ENCODE measurements at regions not wholly inside any gene's neighbourhood (a gene's known extent, or its start where the extent isn't known, plus 50 kb on each side); places are given as distances from the start of the nearest gene placed in this dataset.
A peak's percentile ranks its signal among the peaks of the same experiment; 100 is the strongest.

- H3K9me3 ChIP-seq (ENCODE audit: control insufficient read depth in 5 of 5, low read length in 5 of 5) = no peaks in the 10 kb centered on the region
- no peaks in the 10 kb centered on the region for H3K27me3 ChIP-seq (ENCODE audit: control insufficient read depth in 5 of 5, insufficient read depth in 4 of 5, low read length in 5 of 5)
- H3K36me3 ChIP-seq (ENCODE audit: control insufficient read depth in 5 of 5, insufficient read depth in 5 of 5, low read length in 5 of 5) = no peaks in the 10 kb centered on the region
- H3K4me1 ChIP-seq (ENCODE audit: control insufficient read depth in 5 of 5, insufficient read depth in 5 of 5, low read length in 5 of 5) = peaks cover 17 to 50% (median 26%) of the 10 kb centered on the region in 5 donors
- no peak overlapping the region for H3K9ac ChIP-seq (ENCODE audit: low read length in 5 of 5)
- no peak overlapping the region for H3K4me3 ChIP-seq (ENCODE audit: low read depth in 1 of 5, low read length in 5 of 5)
- H3K27ac ChIP-seq (ENCODE audit: low read depth, low read length) = peak overlapping the region; percentile 30
These were observed 53.8 kb upstream of the PSEN2 start for GRCh38 chr1:226816576-226816975.

DNA sequence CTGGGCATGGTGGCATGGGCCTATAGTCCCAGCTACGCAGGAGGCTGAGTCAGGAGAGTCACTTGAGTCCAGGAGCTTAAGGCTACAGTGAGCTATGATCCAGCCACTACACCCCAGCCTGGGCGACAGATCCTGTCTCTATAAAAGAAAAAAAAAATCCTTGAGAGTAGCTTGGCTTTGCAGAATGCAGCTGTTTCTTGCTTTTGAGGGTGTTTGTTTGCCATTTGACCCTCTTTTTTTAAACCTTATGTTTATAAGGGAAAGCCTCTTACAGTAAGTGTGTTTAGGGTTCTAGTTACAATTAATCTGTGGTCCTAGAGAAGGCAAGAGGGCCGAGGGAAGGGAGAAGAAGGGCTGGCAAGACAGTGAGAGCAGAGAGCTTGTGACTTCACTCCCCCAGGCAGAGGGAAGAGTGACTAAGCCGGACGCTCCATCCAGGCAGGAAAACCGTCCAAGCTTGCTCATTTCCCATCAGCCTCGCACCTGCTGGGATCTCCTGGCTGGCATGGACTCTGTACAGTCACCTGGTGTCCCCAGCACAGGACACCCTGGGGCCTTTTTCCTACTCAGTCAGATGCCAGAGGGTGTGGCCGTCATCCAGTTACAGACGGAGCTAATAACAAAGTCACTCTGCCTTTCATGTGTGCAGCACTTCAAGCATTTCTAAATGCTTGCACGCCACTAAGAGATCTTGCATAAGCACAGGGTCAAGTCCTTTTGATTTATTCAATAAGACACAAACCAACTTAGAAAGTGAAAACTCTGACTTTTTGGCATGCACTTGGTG is 55.5 kb upstream of the PSEN2 start:
- peak overlapping the region; percentile 82 for H3K27ac ChIP-seq (ENCODE audit: low read depth, low read length)
- no peaks in the 10 kb centered on the region for H3K27me3 ChIP-seq (ENCODE audit: control insufficient read depth in 5 of 5, insufficient read depth in 4 of 5, low read length in 5 of 5)
- peak overlapping the region in 3 of 5 donors; percentile 46 to 62 (median 52) for H3K9ac ChIP-seq (ENCODE audit: low read length in 5 of 5)
- H3K9me3 ChIP-seq (ENCODE audit: control insufficient read depth in 5 of 5, low read length in 5 of 5) = no peaks in the 10 kb centered on the region
- peaks cover 8 to 35% (median 20%) of the 10 kb centered on the region in 5 donors for H3K4me1 ChIP-seq (ENCODE audit: control insufficient read depth in 5 of 5, insufficient read depth in 5 of 5, low read length in 5 of 5)
- H3K36me3 ChIP-seq (ENCODE audit: control insufficient read depth in 5 of 5, insufficient read depth in 5 of 5, low read length in 5 of 5) = no peaks in the 10 kb centered on the region
- peak overlapping the region in 1 of 5 donors; percentile 4 for H3K4me3 ChIP-seq (ENCODE audit: low read depth in 1 of 5, low read length in 5 of 5)

- peaks cover 8 to 26% (median 17%) of the 10 kb centered on the region in 5 donors for H3K4me1 ChIP-seq (ENCODE audit: control insufficient read depth in 5 of 5, insufficient read depth in 5 of 5, low read length in 5 of 5)
- H3K27ac ChIP-seq (ENCODE audit: low read depth, low read length) = peak overlapping the region; percentile 82
- H3K9ac ChIP-seq (ENCODE audit: low read length in 5 of 5) = peak overlapping the region in 2 of 5 donors; percentile 3 to 46
- no peaks in the 10 kb centered on the region for H3K27me3 ChIP-seq (ENCODE audit: control insufficient read depth in 5 of 5, insufficient read depth in 4 of 5, low read length in 5 of 5)
- H3K36me3 ChIP-seq (ENCODE audit: control insufficient read depth in 5 of 5, insufficient read depth in 5 of 5, low read length in 5 of 5) = no peaks in the 10 kb centered on the region
- H3K4me3 ChIP-seq (ENCODE audit: low read depth in 1 of 5, low read length in 5 of 5) = no peak overlapping the region
- no peaks in the 10 kb centered on the region for H3K9me3 ChIP-seq (ENCODE audit: control insufficient read depth in 5 of 5, low read length in 5 of 5)
These were observed 56.5 kb upstream of the PSEN2 start for GRCh38 chr1:226813671-226814591.

GRCh38 chr1:226810681-226811080 is 59.7 kb upstream of the PSEN2 start:
- Histone ChIP-seq H3K27ac (ENCODE audit: low read depth, low read length) (no peak overlapping the region), H3K27me3 (ENCODE audit: control insufficient read depth in 5 of 5, insufficient read depth in 4 of 5, low read length in 5 of 5) (no peaks in the 10 kb centered on the region), H3K4me3 (ENCODE audit: low read depth in 1 of 5, low read length in 5 of 5) (no peak overlapping the region), H3K9me3 (ENCODE audit: control insufficient read depth in 5 of 5, low read length in 5 of 5) (no peaks in the 10 kb centered on the region), H3K9ac (ENCODE audit: low read length in 5 of 5) (no peak overlapping the region), H3K4me1 (ENCODE audit: control insufficient read depth in 5 of 5, insufficient read depth in 5 of 5, low read length in 5 of 5) (peaks cover 6 to 18% (median 17%) of the 10 kb centered on the region in 5 donors), H3K36me3 (ENCODE audit: control insufficient read depth in 5 of 5, insufficient read depth in 5 of 5, low read length in 5 of 5) (no peaks in the 10 kb centered on the region)

DNA sequence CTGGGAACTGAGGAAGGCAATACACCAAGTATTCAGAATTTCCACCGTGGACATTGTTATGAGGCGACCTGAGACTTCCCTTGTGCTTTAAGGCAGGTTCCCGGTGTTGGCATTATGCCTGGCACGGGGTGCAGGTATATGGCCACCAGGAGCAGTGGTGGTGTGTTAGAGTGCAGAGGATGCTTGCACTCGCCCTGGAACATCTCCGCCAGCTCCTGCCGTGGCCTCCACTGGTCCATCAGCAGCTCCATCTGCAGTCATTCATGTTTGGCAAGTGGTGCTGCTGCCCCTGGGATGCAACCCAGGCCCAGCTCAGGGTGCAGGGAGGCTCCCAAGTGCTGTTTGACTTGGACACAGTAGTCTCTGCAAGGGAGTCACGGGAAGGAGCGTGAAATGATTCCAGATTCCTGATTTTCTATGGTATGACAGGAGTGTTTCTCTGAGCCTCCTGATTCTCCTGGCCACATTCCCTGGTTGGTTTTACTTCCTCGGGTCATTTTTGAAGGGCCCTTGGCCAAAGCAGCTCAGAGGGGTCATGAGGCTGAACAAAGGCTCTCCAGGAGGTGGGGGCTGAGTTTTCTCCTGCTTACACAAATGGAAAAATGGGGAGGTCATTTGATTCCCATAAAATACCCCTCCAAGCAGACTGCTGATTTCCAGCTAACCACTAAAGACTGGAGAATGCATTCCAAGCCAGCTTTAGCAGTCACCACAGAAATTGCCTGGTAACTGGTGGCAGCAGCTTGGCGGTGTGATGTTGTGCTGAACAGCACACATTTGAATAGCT is 60.4 kb upstream of the PSEN2 start:
- no peak overlapping the region for H3K4me3 ChIP-seq (ENCODE audit: low read depth in 1 of 5, low read length in 5 of 5)
- no peak overlapping the region for H3K27ac ChIP-seq (ENCODE audit: low read depth, low read length)
- no peaks in the 10 kb centered on the region for H3K9me3 ChIP-seq (ENCODE audit: control insufficient read depth in 5 of 5, low read length in 5 of 5)
- H3K4me1 ChIP-seq (ENCODE audit: control insufficient read depth in 5 of 5, insufficient read depth in 5 of 5, low read length in 5 of 5) = peaks cover 4 to 11% (median 10%) of the 10 kb centered on the region in 5 donors
- H3K36me3 ChIP-seq (ENCODE audit: control insufficient read depth in 5 of 5, insufficient read depth in 5 of 5, low read length in 5 of 5) = no peaks in the 10 kb centered on the region
- H3K9ac ChIP-seq (ENCODE audit: low read length in 5 of 5) = no peak overlapping the region
- H3K27me3 ChIP-seq (ENCODE audit: control insufficient read depth in 5 of 5, insufficient read depth in 4 of 5, low read length in 5 of 5) = no peaks in the 10 kb centered on the region

DNA sequence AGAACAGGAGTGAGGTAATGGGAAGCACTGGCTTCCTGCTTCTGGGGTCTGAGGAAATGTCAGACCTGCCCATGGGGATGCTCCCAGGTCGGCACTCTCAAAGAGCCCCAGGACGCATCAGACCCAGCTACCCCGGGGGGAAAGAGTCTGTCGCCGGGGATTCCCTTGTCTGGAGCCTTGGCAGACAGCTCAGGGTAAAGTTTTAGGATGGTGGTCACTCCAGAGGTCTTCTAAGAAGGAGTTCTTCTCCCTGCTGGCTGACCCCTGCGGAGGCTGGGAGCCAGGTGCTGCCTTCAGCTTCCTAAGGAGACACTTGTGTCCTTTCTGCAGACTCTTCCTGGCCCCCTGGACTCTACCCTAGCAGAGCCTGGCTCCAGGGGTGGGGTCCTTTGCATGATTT is 61.9 kb upstream of the PSEN2 start:
- no peak overlapping the region for H3K27ac ChIP-seq (ENCODE audit: low read depth, low read length)
- H3K4me1 ChIP-seq (ENCODE audit: control insufficient read depth in 5 of 5, insufficient read depth in 5 of 5, low read length in 5 of 5) = no peaks in the 10 kb centered on the region
- no peaks in the 10 kb centered on the region for H3K9me3 ChIP-seq (ENCODE audit: control insufficient read depth in 5 of 5, low read length in 5 of 5)
- no peaks in the 10 kb centered on the region for H3K36me3 ChIP-seq (ENCODE audit: control insufficient read depth in 5 of 5, insufficient read depth in 5 of 5, low read length in 5 of 5)
- no peaks in the 10 kb centered on the region for H3K27me3 ChIP-seq (ENCODE audit: control insufficient read depth in 5 of 5, insufficient read depth in 4 of 5, low read length in 5 of 5)
- H3K9ac ChIP-seq (ENCODE audit: low read length in 5 of 5) = no peak overlapping the region
- H3K4me3 ChIP-seq (ENCODE audit: low read depth in 1 of 5, low read length in 5 of 5) = no peak overlapping the region

- H3K4me1 ChIP-seq (ENCODE audit: control insufficient read depth in 5 of 5, insufficient read depth in 5 of 5, low read length in 5 of 5) = no peaks in the 10 kb centered on the region
- no peaks in the 10 kb centered on the region for H3K9me3 ChIP-seq (ENCODE audit: control insufficient read depth in 5 of 5, low read length in 5 of 5)
- H3K27me3 ChIP-seq (ENCODE audit: control insufficient read depth in 5 of 5, insufficient read depth in 4 of 5, low read length in 5 of 5) = no peaks in the 10 kb centered on the region
- no peak overlapping the region for H3K27ac ChIP-seq (ENCODE audit: low read depth, low read length)
- no peak overlapping the region for H3K9ac ChIP-seq (ENCODE audit: low read length in 5 of 5)
- no peak overlapping the region for H3K4me3 ChIP-seq (ENCODE audit: low read depth in 1 of 5, low read length in 5 of 5)
- no peaks in the 10 kb centered on the region for H3K36me3 ChIP-seq (ENCODE audit: control insufficient read depth in 5 of 5, insufficient read depth in 5 of 5, low read length in 5 of 5)
These were observed 63.4 kb upstream of the PSEN2 start for GRCh38 chr1:226806988-226807387.

- H3K4me3 ChIP-seq (ENCODE audit: low read depth in 1 of 5, low read length in 5 of 5) = no peak overlapping the region
- no peak overlapping the region for H3K27ac ChIP-seq (ENCODE audit: low read depth, low read length)
- H3K9me3 ChIP-seq (ENCODE audit: control insufficient read depth in 5 of 5, low read length in 5 of 5) = no peaks in the 10 kb centered on the region
- peaks cover 0 to 1% (median 0%) of the 10 kb centered on the region in 5 donors for H3K4me1 ChIP-seq (ENCODE audit: control insufficient read depth in 5 of 5, insufficient read depth in 5 of 5, low read length in 5 of 5)
- H3K9ac ChIP-seq (ENCODE audit: low read length in 5 of 5) = no peak overlapping the region
- no peaks in the 10 kb centered on the region for H3K36me3 ChIP-seq (ENCODE audit: control insufficient read depth in 5 of 5, insufficient read depth in 5 of 5, low read length in 5 of 5)
- no peaks in the 10 kb centered on the region for H3K27me3 ChIP-seq (ENCODE audit: control insufficient read depth in 5 of 5, insufficient read depth in 4 of 5, low read length in 5 of 5)
These were observed 65.3 kb upstream of the PSEN2 start for GRCh38 chr1:226804907-226805759.

DNA sequence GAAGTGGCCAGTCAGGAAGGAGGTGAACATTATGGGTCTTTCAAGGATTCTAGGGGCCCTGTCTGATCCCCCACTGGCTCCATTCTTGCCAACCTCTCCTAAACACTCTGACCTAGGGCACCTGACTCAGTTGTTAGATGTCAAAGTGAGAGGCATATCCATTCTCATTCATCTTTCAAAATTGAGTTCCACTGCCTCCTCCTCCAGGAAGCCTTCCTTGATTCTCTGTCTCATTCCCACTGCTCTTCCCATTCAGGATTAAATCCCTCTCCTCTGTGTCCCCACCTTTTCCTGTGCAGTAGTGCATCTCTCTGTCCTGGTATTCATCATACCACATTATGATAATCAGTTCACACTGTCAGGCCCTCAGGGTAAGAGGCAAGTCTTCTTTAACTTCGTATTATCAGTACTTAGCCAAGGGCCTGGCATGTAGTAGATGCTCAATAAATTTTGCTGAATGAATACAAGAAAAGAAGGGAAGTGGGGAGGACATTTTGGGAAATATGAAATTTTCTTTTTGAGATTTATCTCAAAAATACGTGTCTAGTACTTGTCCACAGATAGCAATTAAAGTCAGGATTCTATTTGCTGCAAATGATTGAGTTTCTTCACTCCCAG is 61.8 kb upstream of the ITPKB start:
- Histone ChIP-seq H3K36me3 (ENCODE audit: control insufficient read depth in 5 of 5, insufficient read depth in 5 of 5, low read length in 5 of 5) (no peaks in the 10 kb centered on the region), H3K27ac (ENCODE audit: low read depth, low read length) (no peak overlapping the region), H3K4me3 (ENCODE audit: low read depth in 1 of 5, low read length in 5 of 5) (no peak overlapping the region), H3K9ac (ENCODE audit: low read length in 5 of 5) (no peak overlapping the region), H3K27me3 (ENCODE audit: control insufficient read depth in 5 of 5, insufficient read depth in 4 of 5, low read length in 5 of 5) (no peaks in the 10 kb centered on the region), H3K9me3 (ENCODE audit: control insufficient read depth in 5 of 5, low read length in 5 of 5) (no peaks in the 10 kb centered on the region), H3K4me1 (ENCODE audit: control insufficient read depth in 5 of 5, insufficient read depth in 5 of 5, low read length in 5 of 5) (peaks cover 0 to 20% (median 2%) of the 10 kb centered on the region in 5 donors)
